ENCODE measurements at regions not wholly inside any gene's neighbourhood (a gene's known extent, or its start where the extent isn't known, plus 50 kb on each side); places are given as distances from the start of the nearest gene placed in this dataset.

DNA sequence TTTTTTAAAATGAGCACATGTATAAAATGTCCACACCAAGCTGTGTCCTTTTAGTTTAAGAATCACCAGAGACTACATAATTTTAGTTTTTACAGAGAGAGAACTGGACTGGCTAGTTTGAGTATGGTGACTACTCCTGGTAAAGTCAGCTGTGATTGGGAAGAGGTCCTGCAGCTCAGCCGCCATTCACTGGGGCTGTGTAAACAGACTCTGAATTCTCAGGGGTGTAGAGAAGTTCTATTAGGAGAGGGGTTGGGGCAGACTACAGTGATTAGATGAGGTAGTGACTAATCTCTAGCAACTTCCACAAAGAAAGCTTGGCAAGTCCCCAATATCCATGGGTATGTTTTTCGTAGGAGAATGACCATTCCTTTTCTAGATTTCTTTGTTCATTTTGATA lies 341.2 kb upstream of the MAP3K7 start:
- TF ChIP-seq EZH2 (optimal IDR thresholded peaks at IDR 0.05; ENCODE audit: low read depth, low read length) (no peak), EZH2phosphoT487 (IDR thresholded peaks at IDR 0.05; ENCODE audit: low read length) (no peak), CTCF (IDR thresholded peaks at IDR 0.05; ENCODE audit: low read length) (no peak)
- DNase-seq: no peak
- Histone ChIP-seq H2AFZ (ENCODE audit: low read length) (no peak overlapping the region), H3K9me3 (replicated peaks; ENCODE audit: insufficient read depth, low read length) (no peaks in the 10 kb centered on the region), H3K79me2 (ENCODE audit: low read length) (no peaks in the 10 kb centered on the region), H3K9me2 (replicated peaks; ENCODE audit: insufficient read depth, low read length) (no peaks in the 10 kb centered on the region), H4K20me1 (ENCODE audit: insufficient read depth, low read length) (no peaks in the 10 kb centered on the region), H3K27ac (ENCODE audit: low read length) (no peak overlapping the region), H3K9ac (ENCODE audit: low read length) (no peak overlapping the region), H3K4me3 (ENCODE audit: low read length) (no peak overlapping the region), H3K36me3 (replicated peaks; ENCODE audit: insufficient read depth, low read length) (no peaks in the 10 kb centered on the region), H3F3A (ENCODE audit: insufficient read depth, low read length) (no peaks in the 10 kb centered on the region), H3K4me2 (ENCODE audit: low read depth, low read length) (no peak overlapping the region), H3K4me1 (ENCODE audit: low read length) (no peaks in the 10 kb centered on the region), H3K27me3 (replicated peaks; ENCODE audit: insufficient read depth, low read length) (no peaks in the 10 kb centered on the region)

DNA sequence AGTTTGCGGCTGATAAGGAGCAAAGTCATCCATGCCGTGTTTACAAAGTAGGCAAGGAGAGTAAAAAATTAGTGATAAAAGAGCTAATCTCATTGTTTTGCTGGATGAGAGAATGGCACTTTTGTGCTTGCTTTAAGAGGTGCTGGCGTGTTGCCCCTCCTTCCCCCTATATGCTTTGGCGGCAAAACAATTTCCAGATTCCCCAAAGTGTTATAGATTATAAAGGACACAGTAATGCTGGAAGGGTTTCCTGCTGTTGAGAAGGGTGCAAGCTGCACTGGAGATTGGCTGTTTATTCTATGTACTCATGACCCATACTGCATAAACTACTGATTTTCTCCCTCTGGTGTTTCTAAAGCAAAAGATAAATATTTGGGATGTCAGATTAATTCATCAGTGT lies 338.9 kb upstream of the MAP3K7 start:
- TF ChIP-seq EZH2phosphoT487 (IDR thresholded peaks at IDR 0.05; ENCODE audit: low read length) (no peak), EZH2 (optimal IDR thresholded peaks at IDR 0.05; ENCODE audit: low read depth, low read length) (no peak), CTCF (IDR thresholded peaks at IDR 0.05; ENCODE audit: low read length) (no peak)
- Histone ChIP-seq H3K79me2 (ENCODE audit: low read length) (no peaks in the 10 kb centered on the region), H3K36me3 (replicated peaks; ENCODE audit: insufficient read depth, low read length) (no peaks in the 10 kb centered on the region), H3K9ac (ENCODE audit: low read length) (no peak overlapping the region), H3K27ac (ENCODE audit: low read length) (no peak overlapping the region), H3F3A (ENCODE audit: insufficient read depth, low read length) (no peaks in the 10 kb centered on the region), H3K9me2 (replicated peaks; ENCODE audit: insufficient read depth, low read length) (no peaks in the 10 kb centered on the region), H3K27me3 (replicated peaks; ENCODE audit: insufficient read depth, low read length) (no peaks in the 10 kb centered on the region), H3K4me2 (ENCODE audit: low read depth, low read length) (no peak overlapping the region), H4K20me1 (ENCODE audit: insufficient read depth, low read length) (no peaks in the 10 kb centered on the region), H2AFZ (ENCODE audit: low read length) (no peak overlapping the region), H3K9me3 (replicated peaks; ENCODE audit: insufficient read depth, low read length) (no peaks in the 10 kb centered on the region), H3K4me3 (ENCODE audit: low read length) (no peak overlapping the region), H3K4me1 (ENCODE audit: low read length) (no peaks in the 10 kb centered on the region)
- no peak for DNase-seq

- Histone ChIP-seq H2AFZ (ENCODE audit: low read length) (no peak overlapping the region), H3K4me1 (ENCODE audit: low read length) (no peaks in the 10 kb centered on the region), H3K27ac (ENCODE audit: low read length) (no peak overlapping the region), H3K4me3 (ENCODE audit: low read length) (no peak overlapping the region), H3K79me2 (ENCODE audit: low read length) (no peaks in the 10 kb centered on the region), H3K36me3 (replicated peaks; ENCODE audit: insufficient read depth, low read length) (no peaks in the 10 kb centered on the region), H4K20me1 (ENCODE audit: insufficient read depth, low read length) (no peaks in the 10 kb centered on the region), H3K9ac (ENCODE audit: low read length) (no peak overlapping the region), H3F3A (ENCODE audit: insufficient read depth, low read length) (no peaks in the 10 kb centered on the region), H3K9me3 (replicated peaks; ENCODE audit: insufficient read depth, low read length) (no peaks in the 10 kb centered on the region), H3K9me2 (replicated peaks; ENCODE audit: insufficient read depth, low read length) (no peaks in the 10 kb centered on the region), H3K4me2 (ENCODE audit: low read depth, low read length) (no peak overlapping the region), H3K27me3 (replicated peaks; ENCODE audit: insufficient read depth, low read length) (no peaks in the 10 kb centered on the region)
- DNase-seq: no peak
- no peak for TF ChIP-seq CTCF (IDR thresholded peaks at IDR 0.05; ENCODE audit: low read length)
- no peak for TF ChIP-seq EZH2 (optimal IDR thresholded peaks at IDR 0.05; ENCODE audit: low read depth, low read length)
- no peak for TF ChIP-seq EZH2phosphoT487 (IDR thresholded peaks at IDR 0.05; ENCODE audit: low read length)
These were observed 335.5 kb upstream of the MAP3K7 start for GRCh38 chr6:90922325-90922724.

All from MM.1S (cell line).